ENCODE measurements at regions not wholly inside any gene's neighbourhood (a gene's known extent, or its start where the extent isn't known, plus 50 kb on each side); places are given as distances from the start of the nearest gene placed in this dataset.

- TF ChIP-seq CTCF (IDR thresholded peaks at IDR 0.05; ENCODE audit: insufficient read depth, low read length) (no peak), REST (IDR thresholded peaks at IDR 0.05; ENCODE audit: insufficient replicate concordance, low read depth) (no peak), POLR2AphosphoS5 (IDR thresholded peaks at IDR 0.05; ENCODE audit: low read depth) (no peak), GABPA (IDR thresholded peaks at IDR 0.05; ENCODE audit: low read depth) (no peak), SPI1 (IDR thresholded peaks at IDR 0.05; ENCODE audit: borderline replicate concordance, low read depth) (no peak)
Measured at GRCh38 chr1:34373912-34374311, 197.2 kb downstream of the C1orf94 start.

All from HL-60 (cell line).